GM18520 (cell line): ENCODE measurements at regions not wholly inside any gene's neighbourhood (a gene's known extent, or its start where the extent isn't known, plus 50 kb on each side); places are given as distances from the start of the nearest gene placed in this dataset.
"Not testable (repeated sequence)": the region's sequence is repeated elsewhere in the genome, so short reads cannot be mapped to it uniquely, and the experiment has no call there.

ENCODE experiments used
- ATAC-seq: cut with Tn5 transposase; IDR thresholded peaks from one replicate; pipeline ENCODE4 v1.9.1; 2021; ENCODE audit not compliant: unreplicated experiment

DNA sequence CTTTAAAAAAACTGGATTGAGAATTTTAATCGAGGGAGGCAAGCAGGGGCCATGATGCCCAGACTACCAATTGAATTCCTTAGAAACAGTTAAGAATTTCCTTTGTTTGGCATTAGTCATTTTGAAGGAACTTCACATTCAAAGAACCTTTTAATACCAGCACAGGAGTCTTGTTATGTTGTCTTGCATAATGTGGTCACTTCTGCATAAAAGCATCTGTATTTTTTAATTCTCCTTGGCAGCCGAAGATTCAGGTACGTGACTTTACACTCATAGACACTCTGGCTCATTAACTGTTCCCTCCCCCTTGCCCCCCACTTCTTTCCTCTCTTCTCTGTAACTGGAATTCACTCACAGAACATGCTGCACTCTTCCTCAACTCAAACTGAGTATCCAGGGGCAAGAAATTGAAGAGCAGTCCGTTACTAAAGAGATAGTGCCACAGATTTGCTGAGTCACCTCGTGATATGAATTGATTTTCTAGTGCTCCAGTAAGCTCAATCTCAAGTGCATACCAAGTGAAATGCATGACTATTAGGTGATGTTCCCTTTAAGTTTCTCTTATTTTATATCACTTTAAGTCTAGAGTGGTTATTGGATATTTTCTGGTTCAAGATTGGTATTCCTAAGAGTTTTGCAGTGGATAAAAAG lies 572.2 kb upstream of the SOX9 start:
- ATAC-seq, result no peak

DNA sequence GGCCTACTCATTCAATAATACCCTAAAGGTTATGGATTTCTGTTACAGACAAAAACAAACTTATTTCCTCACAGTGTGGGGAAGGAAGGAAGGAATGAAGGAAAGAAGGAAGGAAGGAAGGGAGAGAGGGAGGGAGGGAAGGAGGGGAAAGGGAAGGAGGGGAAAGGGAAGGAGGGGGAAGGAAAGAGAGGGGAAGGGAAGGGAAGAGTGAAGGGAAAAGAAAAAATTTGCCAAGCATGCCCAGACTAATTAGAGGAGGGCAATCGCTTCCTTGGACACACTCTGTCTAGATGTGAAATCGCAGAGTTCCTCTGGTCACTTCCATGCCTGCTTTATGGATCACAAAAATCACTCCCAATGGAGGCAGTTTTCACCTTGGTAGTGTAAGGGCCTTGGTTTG lies 570.1 kb upstream of the SOX9 start:
- ATAC-seq, result no peak

DNA sequence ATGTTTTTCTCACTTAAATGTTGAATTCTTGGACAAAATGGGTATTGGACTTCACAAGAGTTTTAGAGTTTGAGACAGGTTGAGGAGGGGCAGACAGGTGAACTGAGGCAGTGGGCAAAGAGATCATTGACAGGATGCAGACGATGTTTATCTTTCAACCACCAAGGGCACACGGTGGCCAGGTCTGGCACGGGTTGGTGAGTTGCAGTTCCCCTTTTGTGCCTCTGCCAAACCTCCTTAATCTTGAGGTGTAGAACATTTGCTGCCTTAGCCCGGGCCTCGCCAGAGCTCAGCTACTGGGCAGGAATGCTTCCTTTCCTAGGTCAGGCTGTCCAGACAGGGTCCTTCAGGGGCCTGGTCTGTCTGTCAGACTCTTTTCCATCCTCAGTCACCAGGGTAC lies 567.4 kb upstream of the SOX9 start:
- no peak for ATAC-seq

DNA sequence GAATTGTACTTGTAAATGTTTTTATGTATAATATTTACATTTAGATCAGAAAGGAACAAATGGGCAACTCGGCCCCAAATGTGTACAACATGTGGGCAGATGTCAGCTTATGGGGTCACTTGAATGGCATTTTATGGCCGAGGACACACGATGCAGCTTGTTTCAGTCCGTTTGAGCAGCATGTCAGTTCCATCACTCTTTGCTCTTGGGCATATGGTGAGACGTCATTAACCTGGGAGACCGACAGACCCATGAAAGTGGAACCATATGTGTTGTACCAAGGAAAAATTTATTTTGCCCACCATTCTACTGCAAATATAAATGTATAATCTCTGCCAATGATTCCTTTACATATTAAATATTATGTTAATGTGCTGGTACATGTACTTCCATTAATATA lies 561.9 kb upstream of the SOX9 start:
- no peak for ATAC-seq

DNA sequence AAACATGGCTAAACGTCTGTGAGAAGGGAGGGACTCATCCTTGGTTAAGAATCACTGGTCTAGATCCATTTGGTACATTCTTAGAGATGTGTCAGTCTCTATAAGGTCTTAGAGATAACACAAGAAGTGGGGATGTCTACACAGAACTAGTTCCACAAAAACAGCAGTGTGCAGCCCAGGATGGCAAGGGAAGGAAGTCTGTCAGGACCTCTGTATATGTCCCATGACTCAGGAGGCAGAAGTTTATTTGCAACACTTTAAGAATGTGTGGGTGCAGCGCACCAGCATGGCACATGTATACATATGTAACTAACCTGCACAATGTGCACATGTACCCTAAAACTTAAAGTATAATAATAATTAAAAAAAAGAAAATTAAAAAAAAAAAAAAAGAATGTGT lies 548.5 kb upstream of the SOX9 start:
- no peak for ATAC-seq

DNA sequence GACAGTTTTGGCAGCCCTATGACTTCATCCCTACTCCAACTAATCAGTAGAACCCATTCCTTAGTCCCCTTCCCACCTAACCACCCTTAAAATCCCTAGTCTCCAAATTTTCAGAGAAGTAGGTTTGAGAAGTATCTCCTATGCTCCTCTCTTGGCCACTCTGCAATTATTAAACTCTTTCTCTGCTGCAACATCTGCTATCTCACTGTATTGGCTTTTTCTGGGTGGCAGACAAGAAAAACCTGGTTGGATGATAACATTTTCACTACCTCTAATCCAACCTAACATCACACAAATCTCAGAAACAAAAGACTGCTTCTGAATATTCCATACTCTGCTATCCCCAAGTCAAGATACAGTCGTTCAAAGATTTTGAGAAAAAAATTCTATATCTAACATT lies 542.4 kb upstream of the SOX9 start:
- ATAC-seq, result no peak

DNA sequence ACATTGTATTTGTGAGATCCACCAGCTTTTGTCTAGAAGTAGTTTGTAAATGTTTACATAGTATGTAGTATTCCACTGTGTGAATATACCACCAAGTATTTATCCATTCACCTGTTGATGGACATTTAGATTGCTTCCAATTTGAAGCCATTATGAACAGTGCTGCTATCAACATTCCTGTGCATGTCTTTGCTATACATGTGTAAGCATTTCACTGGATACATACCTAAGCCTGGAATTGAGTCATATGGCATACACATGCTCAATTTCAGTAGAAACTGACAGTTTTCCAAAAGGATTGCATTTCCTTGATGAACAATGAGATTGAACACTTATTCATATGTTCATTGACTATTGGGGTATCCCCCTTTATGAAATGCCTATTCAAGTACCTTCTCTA lies 540.6 kb upstream of the SOX9 start:
- ATAC-seq, result no peak

DNA sequence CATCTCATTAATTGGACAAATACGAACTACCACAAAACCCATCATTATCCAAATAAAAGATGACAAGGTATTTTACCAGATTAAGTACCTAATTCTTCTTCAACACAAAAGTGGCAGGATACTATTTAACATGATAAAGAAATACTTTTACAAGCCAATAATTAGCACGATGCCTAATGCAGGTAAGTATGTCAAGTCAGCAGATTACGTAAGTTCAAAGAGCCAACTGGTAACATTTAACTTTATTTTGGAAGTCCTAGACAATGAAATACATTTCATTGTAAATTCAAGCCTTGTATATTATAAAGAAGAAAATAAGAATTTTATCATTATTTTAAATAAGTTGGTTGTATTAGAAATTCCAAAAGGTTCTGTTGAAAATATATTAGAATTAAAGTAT lies 535.3 kb upstream of the SOX9 start:
- no peak for ATAC-seq

DNA sequence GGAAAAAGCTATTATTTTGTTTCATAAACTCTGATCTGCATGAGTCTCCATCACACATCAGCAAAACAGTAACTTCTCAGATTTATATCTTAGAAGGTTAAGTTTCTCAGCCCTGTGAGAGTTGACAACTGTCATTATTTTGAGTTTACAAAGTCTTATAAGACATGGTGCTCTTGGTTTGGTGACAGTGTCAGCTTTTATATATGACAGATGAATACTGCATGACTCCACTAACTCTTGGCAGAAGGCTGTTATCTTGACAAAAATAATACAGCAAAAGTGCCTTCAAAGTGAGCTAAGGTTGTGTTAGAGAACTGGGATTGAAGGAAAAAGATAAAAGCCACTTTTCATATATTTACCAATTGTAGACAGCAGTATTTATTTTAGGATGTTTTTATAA lies 528.4 kb upstream of the SOX9 start:
- ATAC-seq, result no peak

DNA sequence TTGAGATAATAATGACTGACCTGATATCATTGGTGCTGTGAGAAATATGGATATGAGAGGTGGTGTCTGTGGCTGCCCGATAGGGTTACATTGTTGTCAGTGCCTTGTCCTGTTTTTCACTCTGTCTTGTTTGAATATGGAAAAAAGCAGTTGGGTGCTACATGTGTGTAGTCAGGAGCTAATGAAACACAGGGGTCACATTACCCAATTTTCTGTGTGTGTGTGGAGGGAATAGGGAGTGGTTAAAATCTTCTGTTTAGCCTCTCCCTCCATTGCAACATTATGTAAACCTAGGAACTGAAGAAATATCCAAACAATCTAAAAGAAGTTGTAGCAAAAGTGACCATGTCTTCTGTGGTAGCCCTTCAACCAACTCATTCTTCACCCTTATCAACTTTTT lies 527.7 kb upstream of the SOX9 start:
- ATAC-seq, result no peak

DNA sequence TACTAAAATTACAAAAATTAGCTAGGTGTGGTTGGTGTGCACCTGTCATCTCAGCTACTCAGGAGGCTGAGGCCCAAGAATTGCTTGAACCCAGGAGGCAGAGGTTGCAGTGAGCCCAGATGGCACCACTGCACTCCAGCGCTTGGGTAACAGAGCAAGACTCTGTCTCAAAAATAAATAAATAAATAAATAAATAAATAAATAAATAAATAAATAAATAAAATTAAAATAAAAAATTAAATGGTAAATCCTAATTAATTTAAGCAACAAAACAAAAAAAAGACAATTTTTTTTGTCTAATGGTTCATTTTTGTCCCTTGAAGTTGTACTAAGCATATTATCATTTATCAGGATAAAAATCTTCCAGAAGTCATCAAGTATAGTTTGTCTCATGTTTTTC lies 521.2 kb upstream of the SOX9 start:
- ATAC-seq, result not testable (repeated sequence)

DNA sequence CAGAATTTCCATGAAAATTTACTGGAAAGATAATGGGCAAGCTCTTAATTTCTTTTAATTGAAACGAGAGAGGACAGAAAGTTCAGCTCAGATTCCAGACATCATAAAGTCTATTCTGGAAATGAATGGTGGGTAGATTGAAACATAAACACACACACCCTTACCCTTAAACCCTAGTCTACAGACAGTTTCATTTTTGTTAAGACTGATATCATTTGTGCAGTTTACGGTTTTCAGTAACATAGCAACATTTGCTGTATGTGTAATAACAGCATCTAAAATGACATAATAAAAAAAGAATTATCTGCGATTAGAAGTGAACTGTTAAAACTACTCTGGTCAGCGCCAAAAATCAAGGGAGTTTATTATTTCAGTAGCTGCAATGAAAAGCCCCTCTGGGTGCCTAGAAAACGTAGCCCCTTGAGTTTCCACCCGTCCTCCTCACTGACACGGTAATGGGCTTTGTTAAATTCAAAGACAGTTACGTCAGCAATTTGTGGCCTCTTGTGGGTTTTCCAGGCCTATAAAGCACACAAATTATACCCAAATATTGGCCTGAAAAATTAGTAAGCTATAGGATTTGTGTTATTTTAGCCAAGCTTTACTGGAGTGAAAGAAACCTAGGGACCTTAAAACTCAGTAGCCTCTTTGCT lies 520.6 kb upstream of the SOX9 start:
- ATAC-seq, result no peak

DNA sequence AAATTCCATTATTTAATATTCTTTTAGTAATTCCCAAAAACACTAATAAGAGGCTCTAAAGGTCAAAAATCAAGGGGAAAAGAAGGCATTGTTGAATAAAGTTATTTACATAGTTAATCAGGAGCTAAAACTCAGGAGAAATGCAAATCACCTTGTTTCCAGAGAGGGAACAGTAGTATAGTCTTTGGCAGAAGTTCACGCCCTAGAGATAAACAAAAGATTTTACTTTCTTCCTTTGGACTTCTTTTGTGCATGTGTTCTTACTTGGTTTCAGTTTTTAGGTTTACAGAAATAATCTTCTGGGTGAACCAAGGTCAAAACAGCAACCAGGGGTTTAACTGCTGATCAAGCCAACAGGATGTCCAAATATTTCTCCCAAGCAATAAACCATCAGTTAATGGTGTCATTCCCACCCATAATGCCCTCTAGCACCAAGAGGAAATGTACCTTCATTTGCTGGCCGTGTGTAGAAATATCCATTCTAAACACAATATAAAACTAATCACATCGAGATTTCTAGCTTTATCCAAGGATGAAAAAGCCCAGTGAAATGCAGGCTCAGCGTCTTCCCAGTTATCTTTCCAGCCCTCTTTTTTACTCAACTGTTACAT lies 518.8 kb upstream of the SOX9 start:
- ATAC-seq, result no peak

DNA sequence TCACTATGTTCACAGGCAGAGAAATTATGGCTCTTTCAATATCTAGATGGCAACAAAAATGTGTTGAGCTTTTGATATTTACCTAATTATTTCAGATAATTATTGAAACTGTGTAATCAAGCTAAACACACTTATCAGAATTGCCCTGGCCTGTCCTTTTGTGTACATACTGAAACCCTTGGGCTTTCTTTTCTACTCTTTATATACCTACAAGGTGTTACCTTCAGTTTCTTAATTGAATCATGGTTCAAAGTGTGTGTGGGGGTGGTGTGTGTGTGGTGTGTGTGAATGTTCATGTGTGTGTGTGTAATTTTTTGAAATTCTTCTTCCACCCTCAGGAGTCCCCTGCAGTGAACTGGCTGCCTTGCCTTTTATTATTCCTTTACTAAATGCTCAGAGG lies 506.8 kb upstream of the SOX9 start:
- no peak for ATAC-seq

DNA sequence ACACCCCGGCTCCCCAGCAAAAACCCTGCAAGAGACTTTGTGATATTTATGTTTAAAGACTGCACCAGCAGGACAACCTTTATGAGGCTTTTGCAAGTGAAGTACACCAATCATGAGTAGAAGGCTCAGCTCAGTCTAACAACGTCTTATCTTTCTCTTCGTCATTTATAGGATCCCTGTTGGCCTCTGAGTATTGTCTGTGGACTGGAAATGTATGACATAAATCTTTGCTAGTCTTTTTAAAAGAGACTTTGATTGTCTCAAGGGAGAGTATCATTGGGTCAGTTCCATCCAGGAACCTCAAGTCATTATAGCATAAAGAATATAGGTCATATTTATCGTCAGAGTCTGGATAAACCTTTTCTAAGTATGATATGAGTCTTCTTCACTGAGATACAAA lies 505.0 kb upstream of the SOX9 start:
- ATAC-seq, result no peak

DNA sequence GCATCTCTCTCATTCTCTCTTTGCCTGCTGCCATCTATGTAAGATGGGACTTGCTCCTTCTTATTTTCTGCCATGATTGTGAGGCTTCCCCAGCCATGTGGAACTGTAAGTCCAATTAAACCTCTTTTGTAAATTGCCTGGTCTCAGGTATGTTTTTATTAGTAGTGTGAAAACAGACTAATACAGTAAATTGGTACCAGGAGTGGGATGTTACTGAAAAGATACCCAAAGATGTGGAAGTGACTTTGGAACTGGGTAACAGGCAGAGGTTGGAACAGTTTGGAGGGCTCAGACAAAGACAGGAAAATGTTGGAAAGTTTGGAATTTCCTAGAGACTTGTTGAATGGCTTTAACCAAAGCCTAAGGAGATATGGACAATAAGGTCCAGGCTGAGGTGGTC lies 503.1 kb upstream of the SOX9 start:
- ATAC-seq, result not testable (repeated sequence)

DNA sequence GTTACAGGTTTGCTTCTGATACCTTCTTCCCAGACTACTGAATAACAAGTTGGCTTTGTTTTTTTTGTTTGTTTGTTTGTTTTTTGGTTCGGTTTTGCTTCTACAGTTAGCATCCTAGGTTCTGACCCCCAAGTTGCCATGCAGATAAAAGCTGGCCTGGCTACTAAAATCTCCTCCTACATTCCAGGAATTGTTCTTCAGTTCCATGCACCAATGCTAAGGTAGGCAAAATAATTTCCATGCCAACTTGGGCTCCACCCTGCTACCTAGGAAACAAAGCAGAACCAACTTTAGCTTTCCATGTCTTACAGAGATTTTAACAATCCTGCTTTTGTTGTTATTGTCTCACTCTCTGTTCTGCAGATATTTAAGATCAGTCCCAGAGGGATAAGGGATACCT lies 495.5 kb upstream of the SOX9 start:
- no peak for ATAC-seq

DNA sequence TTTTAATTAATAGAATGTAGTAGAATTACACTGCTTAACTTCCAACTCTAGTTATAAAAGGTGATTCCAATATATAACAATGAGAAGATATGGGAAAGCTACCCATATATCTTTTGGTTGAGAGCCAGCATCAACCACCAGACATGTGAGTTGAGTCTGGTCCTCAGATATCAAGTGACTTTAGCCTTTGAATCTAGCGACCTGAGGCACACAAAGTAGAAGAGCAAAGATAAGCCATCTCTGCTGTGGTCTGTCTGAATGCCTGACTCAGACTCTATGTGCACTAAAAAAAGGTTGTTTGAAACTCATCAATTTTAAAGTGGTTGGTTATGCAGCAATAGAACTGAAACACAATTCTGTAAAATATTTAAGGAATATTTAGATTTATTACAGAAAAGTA lies 492.5 kb upstream of the SOX9 start:
- ATAC-seq, result no peak

DNA sequence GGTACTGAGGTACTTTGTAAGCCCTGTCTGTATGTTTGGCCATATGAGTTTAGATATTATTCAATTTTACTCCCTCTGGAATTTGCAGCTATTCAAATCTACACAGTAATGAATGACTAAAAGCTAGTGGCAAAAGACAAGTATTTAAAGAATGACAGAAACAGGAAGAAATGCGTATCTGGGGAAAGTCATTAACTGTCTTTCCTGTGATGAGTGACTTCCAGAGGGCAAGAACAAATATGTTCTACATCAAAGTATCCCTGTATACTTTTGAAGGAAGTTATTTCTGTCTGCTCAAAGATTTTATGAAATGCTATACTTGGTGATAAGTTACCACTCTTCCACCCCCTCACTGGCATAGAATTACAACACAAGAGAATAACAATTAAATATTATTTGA lies 489.3 kb upstream of the SOX9 start:
- no peak for ATAC-seq

DNA sequence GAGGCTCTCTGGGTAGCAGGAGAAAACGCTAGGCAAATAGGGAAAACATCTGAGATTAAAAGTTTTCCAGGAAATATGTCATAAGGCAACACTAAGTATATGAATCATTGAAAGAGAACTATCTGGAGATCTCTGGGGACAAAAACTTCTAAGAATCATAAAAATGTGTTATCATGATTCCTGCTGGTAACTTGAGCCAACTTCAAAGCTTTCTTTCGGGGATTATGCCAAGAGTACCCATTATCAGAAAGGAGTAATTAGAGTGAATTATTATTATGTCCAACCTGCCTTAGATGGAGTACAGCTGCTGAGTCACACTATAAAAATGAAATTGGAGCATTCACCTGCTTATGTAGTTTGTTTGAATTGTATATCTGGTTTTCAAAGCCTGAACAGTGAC lies 488.5 kb upstream of the SOX9 start:
- ATAC-seq, result no peak

DNA sequence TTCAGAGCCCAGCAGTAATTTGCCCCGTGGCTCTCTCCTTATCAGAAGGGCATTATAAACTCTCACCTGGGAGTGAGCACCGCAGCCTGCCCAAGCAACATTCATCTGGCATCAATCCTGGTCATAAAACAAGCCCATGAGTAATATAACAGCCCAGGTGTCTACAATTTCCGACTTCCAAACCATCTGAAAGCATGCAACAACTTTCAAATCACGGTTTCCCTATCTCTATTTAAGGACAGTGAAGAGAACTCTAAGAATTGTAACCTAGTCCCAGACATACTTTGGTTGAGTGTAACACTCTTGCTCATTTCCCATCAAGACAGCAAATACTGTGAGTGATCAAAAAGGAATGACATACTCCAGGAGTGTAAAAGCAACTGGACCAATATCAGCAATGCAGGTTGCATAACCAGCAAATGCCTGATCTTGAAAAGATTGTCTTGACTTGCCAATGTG lies 487.4 kb upstream of the SOX9 start:
- ATAC-seq, result no peak

DNA sequence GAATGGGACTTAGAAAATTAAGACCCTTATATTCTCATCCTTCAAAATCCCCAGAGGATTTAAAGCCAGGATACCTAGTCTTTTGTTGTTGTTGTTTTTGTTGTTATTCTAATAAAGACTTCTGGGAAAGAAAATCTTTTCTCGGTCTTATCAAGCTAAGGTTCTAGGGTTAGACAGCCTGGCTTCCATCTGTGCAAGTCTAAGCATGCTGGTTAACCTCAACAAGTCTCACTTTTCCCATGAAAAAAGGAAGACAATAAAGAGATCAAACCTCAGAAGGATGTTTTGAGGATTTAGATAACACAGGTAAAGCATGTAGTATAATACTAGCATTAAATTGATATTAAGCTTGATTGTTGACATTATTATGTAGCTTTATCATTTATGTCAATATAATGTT lies 486.4 kb upstream of the SOX9 start:
- ATAC-seq, result no peak

DNA sequence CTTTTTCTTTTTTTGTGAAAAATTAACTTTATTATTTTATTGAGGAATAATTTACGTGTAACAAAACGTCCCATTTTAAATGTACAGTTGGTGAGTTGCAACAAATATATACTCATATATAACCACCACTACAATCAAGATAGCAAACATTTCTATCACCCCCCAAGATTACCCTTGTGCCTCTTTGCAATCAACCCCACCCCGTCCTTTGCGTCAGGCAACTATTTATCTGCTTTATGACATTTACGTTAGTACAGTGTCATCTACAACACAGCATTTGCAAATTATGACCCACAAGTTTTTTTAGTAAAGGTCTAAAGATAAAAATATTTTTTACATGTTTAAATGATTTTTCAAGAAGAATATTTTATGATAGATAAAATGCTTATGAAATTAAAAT lies 485.6 kb upstream of the SOX9 start:
- no peak for ATAC-seq
